OCI-LY7 (cell line): ENCODE measurements at regions not wholly inside any gene's neighbourhood (a gene's known extent, or its start where the extent isn't known, plus 50 kb on each side); places are given as distances from the start of the nearest gene placed in this dataset.

Experiments used
- BruUV-seq: library from RNA; stranded (reverse); fragments of 400-500 nt; replicated peaks from 2 replicates; lab custom pipeline; 2021; lab: Mats Ljungman, UMichigan
- CTCF ChIA-PET: fragments of 300-600 bp; sonication (Branson Sonifier 250); formaldehyde crosslinking; loops from one replicate; lab custom pipeline; 2022; ENCODE audit warnings: antibody characterized with exemption; ENCODE audit not compliant: unreplicated experiment; lab: Charles Lee
- POLR2A ChIA-PET: fragments of 300-600 bp; sonication (Branson Sonifier 250); formaldehyde crosslinking; loops from one replicate; lab custom pipeline; 2022; ENCODE audit warnings: antibody characterized with exemption; lab: Charles Lee
- DNase-seq: peaks from one replicate; pipeline ENCODE4 v3.0.0-alpha.2; 2015; ENCODE audit warnings: low spot score
- H2AFZ ChIP-seq: fragments of 200-600 bp; sonication (generic), shearing (Covaris generic); 2 replicates; pipeline ENCODE4 v1.6.1; 2014; ENCODE audit warnings: mild to moderate bottlenecking, antibody characterized with exemption, low read length, moderate library complexity
- H3K27ac ChIP-seq: fragments of 200-600 bp; sonication (generic); 2 replicates; pipeline ENCODE4 v1.5.1; 2014; ENCODE audit warnings: mixed run types, low read depth, mild to moderate bottlenecking, moderate library complexity, low read length, inconsistent platforms; ENCODE audit not compliant: poor library complexity, severe bottlenecking
- H3K36me3 ChIP-seq: fragments of 200-600 bp; sonication (generic); 2 replicates; pipeline ENCODE4 v1.6.1; 2014; ENCODE audit warnings: mild to moderate bottlenecking, antibody characterized with exemption, low read length, moderate library complexity, mixed read lengths; ENCODE audit not compliant: insufficient read depth
- H3K4me1 ChIP-seq: fragments of 200-600 bp; sonication (generic); 2 replicates; pipeline ENCODE4 v1.5.1; 2014; ENCODE audit warnings: mild to moderate bottlenecking, low read length; ENCODE audit not compliant: insufficient read depth, poor library complexity, severe bottlenecking
- H3K4me2 ChIP-seq: fragments of 200-600 bp; sonication (generic); 2 replicates; pipeline ENCODE4 v1.6.1; 2014; ENCODE audit warnings: mild to moderate bottlenecking, low read length
- H3K4me3 ChIP-seq: fragments of 200-600 bp; sonication (generic); 2 replicates; pipeline ENCODE4 v1.5.1; 2014; ENCODE audit warnings: mild to moderate bottlenecking, low read depth, low read length; ENCODE audit not compliant: poor library complexity, severe bottlenecking
- H3K79me2 ChIP-seq: fragments of 200-600 bp; sonication (generic); 2 replicates; pipeline ENCODE4 v1.6.1; 2016; ENCODE audit warnings: low read depth, mild to moderate bottlenecking, low read length, moderate library complexity, mixed read lengths; ENCODE audit not compliant: insufficient read depth
- H3K9me2 ChIP-seq: fragments of 200-600 bp; sonication (generic); 2 replicates; pipeline ENCODE4 v1.6.1; 2016; ENCODE audit warnings: mild to moderate bottlenecking, low read length, mixed read lengths; ENCODE audit not compliant: insufficient read depth
- H3K9me3 ChIP-seq: fragments of 200-600 bp; sonication (generic); 2 replicates; pipeline ENCODE4 v1.6.1; 2014; ENCODE audit warnings: mild to moderate bottlenecking, mixed run types, low read length, mixed read lengths
- H4K20me1 ChIP-seq: fragments of 200-600 bp; sonication (generic); 2 replicates; pipeline ENCODE4 v1.6.1; 2014; ENCODE audit warnings: mild to moderate bottlenecking, antibody characterized with exemption, low read length, moderate library complexity, mixed read lengths; ENCODE audit not compliant: insufficient read depth
- EZH2phosphoT487 ChIP-seq: fragments of 200-600 bp; sonication (generic); IDR thresholded peaks from 2 replicates; pipeline ENCODE4 v1.6.1; 2018; ENCODE audit warnings: low read depth, borderline replicate concordance, mild to moderate bottlenecking, mixed run types, antibody characterized with exemption, low read length, moderate library complexity, mixed read lengths
- intact Hi-C: fragments of 100-400 bp; cut with micrococcal nuclease; formaldehyde crosslinking; loops from one replicate; pipeline ENCODE4 v1.10.0; 2022; ENCODE audit not compliant: unreplicated experiment
- TF ChIP-seq, protein P1 (sequence below): fragments of 200-600 bp; sonication (generic); conservative IDR thresholded peaks from 2 replicates; pipeline ENCODE4 v1.5.1; 2014; ENCODE audit warnings: mild to moderate bottlenecking, antibody characterized with exemption, low read length, moderate library complexity, mixed read lengths

DNA sequence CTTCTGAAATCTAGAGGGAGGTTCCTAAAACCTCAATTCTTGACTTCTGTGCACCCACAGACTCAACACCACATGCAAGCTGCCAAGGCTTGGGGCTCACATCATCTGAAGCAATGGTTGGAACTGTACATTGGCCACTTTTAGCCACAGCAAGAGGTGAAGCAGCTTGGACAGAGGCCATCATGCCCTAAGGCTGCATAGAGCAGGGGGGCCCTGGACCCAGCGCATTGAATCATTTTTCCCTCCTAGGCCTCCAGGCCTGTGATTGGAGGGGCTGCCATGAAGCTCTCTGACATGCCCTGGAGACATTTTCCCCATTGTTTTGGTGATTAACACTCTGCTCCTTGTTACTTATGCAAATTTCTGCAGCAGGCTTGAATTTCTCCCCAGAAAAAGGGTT, 145.9 kb downstream of the C6orf118 start:
- TF ChIP-seq, protein P1, sequence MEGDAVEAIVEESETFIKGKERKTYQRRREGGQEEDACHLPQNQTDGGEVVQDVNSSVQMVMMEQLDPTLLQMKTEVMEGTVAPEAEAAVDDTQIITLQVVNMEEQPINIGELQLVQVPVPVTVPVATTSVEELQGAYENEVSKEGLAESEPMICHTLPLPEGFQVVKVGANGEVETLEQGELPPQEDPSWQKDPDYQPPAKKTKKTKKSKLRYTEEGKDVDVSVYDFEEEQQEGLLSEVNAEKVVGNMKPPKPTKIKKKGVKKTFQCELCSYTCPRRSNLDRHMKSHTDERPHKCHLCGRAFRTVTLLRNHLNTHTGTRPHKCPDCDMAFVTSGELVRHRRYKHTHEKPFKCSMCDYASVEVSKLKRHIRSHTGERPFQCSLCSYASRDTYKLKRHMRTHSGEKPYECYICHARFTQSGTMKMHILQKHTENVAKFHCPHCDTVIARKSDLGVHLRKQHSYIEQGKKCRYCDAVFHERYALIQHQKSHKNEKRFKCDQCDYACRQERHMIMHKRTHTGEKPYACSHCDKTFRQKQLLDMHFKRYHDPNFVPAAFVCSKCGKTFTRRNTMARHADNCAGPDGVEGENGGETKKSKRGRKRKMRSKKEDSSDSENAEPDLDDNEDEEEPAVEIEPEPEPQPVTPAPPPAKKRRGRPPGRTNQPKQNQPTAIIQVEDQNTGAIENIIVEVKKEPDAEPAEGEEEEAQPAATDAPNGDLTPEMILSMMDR = no peak
- no peak for TF ChIP-seq EZH2phosphoT487
- CTCF ChIA-PET = no interaction called here

DNA sequence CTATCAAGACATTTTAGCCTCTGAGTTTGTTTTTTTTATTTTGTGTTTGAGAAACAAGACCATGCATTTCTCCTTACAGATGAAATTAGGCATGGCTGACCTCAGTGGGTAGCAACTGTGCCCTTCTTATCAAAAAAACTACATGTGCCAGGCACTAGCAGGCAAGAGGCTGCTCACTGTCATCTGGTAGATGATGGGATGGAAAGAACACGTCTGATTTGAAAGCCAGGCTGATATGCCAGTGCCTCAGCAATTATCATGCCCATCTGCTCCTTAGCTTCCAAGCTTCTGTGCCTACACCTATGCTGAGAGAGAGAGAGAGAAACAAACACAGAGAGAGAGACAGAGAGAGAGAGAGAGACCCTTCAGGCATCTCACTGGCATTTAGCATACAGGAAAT, 149.9 kb downstream of the C6orf118 start:
- Histone ChIP-seq H3K79me2 (no peaks in the 10 kb centered on the region), H3K4me1 (no peaks in the 10 kb centered on the region), H3K4me3 (no peak overlapping the region), H3K27ac (no peak overlapping the region), H3K9me3 (no peaks in the 10 kb centered on the region), H3K36me3 (no peaks in the 10 kb centered on the region), H3K4me2 (no peak overlapping the region), H2AFZ (no peak overlapping the region), H3K9me2 (no peaks in the 10 kb centered on the region), H4K20me1 (no peaks in the 10 kb centered on the region)
- no TSS peak for BruUV-seq
- TF ChIP-seq, protein P1 = no peak
- TF ChIP-seq EZH2phosphoT487 = no peak
- CTCF ChIA-PET = no interaction called here
- intact Hi-C loops = no loop called here
- POLR2A ChIA-PET = interaction anchor here (1.1 kb wide), 1 partner anchor 9 kb away, joined by 3 read pairs; no protein-coding TSS in a partner anchor
- DNase-seq = no peak

More for the DNA sequence above, 145.9 kb downstream of the C6orf118 start:
- Histone ChIP-seq H3K27ac (no peak overlapping the region), H3K4me3 (no peak overlapping the region), H4K20me1 (no peaks in the 10 kb centered on the region), H3K4me1 (no peaks in the 10 kb centered on the region), H2AFZ (no peak overlapping the region), H3K79me2 (no peaks in the 10 kb centered on the region), H3K36me3 (no peaks in the 10 kb centered on the region), H3K9me3 (no peaks in the 10 kb centered on the region), H3K9me2 (no peaks in the 10 kb centered on the region), H3K4me2 (no peak overlapping the region)
- no peak for DNase-seq
- no TSS peak for BruUV-seq
- intact Hi-C loops = no loop called here
- POLR2A ChIA-PET = no interaction called here

DNA sequence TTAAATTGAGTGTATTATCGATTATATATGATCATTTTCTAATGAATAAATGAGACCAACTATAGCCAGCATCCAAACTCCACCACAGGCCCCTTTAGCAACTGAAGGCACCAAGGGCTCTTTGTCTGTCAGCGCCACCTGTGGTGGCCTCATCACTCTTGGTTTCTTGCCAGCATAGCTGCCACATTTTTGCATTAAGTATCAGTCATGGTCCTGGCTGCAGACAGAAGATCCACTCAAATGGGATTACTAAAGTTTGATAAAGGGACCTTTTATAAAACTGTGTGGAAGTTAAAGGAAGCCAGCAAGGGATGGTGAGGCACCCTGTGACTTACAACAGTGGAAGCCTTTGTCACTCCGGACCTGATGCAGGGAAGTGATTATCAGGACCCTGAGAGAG, 162.9 kb downstream of the C6orf118 start:
- H3K9me2 ChIP-seq = no peaks in the 10 kb centered on the region
- H3K4me2 ChIP-seq = no peak overlapping the region
- H3K79me2 ChIP-seq = no peaks in the 10 kb centered on the region
- H4K20me1 ChIP-seq = no peaks in the 10 kb centered on the region
- H3K27ac ChIP-seq = no peak overlapping the region
- DNase-seq = no peak
- intact Hi-C loops = no loop called here
- H3K9me3 ChIP-seq = no peaks in the 10 kb centered on the region
- H3K36me3 ChIP-seq = no peaks in the 10 kb centered on the region
- no peak overlapping the region for H2AFZ ChIP-seq
- no peaks in the 10 kb centered on the region for H3K4me1 ChIP-seq
- no TSS peak for BruUV-seq
- ChIA-PET POLR2A (no interaction called here), CTCF (no interaction called here)
- no peak overlapping the region for H3K4me3 ChIP-seq
- TF ChIP-seq, protein P1 = no peak
- no peak for TF ChIP-seq EZH2phosphoT487
